GM21515 (cell line): ENCODE measurements at regions not wholly inside any gene's neighbourhood (a gene's known extent, or its start where the extent isn't known, plus 50 kb on each side); places are given as distances from the start of the nearest gene placed in this dataset.
A peak's percentile ranks its signal among the peaks of the same experiment; 100 is the strongest.

Source experiments
- ATAC-seq: cut with Tn5 transposase; IDR thresholded peaks from one replicate; pipeline ENCODE4 v1.9.1; 2021; ENCODE audit not compliant: unreplicated experiment

DNA sequence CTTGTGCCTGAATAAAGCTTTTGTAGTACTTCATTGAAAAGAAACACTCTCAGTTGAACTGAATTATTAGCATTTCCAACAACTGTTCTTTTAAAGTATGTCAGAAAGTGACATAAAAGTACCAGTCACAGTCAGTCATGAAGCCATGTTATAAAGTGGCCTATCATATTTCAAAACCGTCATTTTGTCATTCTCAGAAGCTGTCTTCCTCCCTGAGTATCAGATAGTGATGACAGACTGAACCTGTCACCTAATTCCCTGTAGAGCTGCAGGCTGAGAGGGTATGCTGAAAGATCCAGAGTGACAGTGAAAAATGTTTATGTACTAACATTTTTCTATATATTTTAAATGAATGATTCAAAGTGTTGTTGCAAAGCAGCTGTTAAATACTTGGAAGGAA lies 1121.7 kb upstream of the PRMT6 start:
- no peak for ATAC-seq

DNA sequence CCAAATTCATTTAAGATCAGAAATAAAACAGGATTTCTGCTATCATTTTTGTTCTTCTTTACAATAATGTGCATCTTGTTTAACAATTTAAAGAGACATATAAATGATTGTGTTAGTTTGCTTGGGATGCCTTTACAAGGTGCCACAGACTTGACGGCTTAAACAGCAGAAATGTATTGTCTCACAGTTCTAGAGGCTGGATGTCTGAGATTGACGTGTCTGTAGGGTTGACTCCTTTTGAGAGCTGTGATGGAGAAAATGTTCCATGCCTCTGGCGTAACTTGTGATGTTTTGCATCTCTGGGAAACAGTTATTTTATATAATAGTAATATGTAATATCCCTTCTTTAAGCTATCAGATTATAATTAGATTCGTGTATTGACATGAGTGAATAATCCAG lies 1091.6 kb upstream of the PRMT6 start:
- no peak for ATAC-seq

DNA sequence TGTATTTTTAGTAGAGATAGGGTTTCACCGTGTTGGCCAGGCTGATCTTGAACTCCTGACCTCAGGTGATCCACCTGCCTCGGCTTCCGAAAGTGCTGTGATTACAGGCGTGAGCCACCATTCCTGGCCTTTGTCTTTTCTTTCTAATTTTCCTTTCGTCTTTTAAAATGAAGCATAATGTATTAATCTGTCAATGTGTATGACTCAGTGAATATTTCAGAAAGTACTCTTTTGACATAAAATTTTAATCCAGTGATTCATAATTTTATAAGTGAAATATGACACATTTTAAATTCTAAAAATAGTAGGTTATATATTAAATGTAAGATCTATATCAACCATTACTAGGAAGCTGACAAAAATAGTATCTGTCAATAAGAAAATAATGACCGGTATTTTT lies 1059.0 kb upstream of the PRMT6 start:
- ATAC-seq, result no peak

DNA sequence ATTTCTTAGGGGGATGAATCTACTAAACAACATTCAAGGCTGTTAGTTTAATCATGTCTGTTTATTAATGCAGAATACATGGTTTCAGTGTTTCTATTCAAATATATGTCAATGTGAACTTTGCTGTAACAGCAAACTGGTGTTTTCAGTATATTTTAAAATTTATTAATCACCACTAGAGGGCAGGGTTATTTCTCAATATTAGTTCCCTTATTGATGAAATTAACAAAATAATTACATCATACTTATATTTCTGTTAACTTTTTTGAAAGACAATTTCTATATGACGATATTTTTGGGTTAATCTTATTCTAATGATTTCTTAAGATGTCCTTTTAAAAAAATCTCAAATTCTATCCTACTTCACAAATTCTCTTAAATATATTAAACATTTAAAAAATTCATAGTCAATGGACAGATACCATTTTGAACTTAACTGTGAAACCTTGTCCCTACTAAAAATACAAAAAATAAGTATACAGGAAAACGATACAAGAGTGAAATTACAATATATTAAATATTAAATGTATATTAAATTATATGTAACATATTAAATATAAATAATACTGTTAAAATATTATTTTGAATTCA lies 1034.1 kb upstream of the PRMT6 start:
- no peak for ATAC-seq

DNA sequence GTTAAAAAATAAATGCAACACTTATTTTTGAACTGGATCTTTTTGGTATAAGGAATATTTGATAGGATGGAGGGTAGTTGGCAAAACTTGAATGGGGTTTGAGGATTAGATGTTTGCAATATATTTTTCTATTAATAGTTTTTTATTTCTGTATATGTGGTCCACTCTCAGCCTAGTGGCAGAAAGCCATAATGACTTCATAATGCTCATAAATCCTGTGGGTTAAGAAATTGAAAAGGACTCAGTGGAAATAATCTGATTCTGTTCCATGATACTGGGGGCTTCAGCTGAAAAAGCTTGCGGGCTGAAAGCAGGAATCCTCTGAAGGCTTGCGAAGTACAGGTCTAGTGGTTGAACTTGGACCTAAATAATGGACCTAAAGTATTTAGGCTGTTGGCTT lies 1028.6 kb upstream of the PRMT6 start:
- ATAC-seq, result no peak

DNA sequence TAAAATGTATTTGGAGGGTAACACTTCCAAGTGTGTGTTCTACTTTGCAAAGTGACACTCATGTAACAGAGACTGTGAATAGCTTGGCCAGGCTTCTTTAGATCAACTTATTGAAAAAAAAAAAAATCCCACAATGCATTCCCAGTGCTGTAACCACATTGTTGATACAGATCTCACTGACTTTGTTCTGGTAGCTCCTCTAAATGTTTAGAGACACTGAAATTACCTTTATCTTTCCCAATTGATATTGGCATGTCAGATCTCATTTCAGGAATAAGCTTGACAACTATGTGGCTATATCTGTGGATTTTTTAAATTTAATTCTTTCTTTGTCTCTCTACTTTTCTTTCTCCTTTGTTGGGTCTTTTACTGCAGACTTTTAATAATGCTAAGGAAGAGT lies 1018.9 kb upstream of the PRMT6 start:
- ATAC-seq, result no peak

DNA sequence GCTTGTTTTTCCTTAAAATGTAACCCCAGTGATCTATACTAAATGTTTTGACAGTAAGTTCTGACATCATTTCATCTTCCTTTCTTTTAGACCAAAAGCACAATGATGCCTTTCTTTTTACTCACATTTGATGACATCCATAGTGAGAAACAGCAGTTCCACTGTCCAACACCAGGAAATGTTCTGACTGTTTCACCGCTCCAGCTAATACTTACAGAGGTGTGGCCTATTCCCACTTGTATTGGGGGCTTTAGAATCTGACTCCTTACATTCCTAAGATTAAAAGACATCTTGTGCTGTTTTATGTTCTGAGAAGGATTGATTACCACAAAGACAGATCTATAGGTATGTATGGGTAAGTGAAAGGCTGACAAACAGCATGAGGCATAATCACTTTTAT lies 1018.2 kb upstream of the PRMT6 start:
- no peak for ATAC-seq

DNA sequence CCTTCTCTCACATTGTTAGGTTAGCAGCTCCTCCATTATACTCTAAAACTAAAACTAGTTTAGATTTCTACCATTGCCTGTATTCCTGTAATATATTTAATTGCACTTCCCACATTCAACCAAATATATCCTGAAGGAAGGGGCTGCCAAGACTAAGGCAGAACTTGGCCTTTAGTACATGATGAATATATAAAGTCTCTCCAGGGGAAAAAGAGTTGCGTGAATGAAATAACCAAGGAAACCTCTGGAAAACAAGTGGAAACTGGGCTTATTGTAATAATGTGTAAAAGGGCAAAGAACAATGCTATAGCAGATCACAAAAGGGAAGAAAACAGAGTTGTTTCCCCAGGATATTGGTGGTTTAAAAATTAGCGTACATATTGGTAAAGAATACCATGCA lies 1012.5 kb upstream of the PRMT6 start:
- no peak for ATAC-seq

DNA sequence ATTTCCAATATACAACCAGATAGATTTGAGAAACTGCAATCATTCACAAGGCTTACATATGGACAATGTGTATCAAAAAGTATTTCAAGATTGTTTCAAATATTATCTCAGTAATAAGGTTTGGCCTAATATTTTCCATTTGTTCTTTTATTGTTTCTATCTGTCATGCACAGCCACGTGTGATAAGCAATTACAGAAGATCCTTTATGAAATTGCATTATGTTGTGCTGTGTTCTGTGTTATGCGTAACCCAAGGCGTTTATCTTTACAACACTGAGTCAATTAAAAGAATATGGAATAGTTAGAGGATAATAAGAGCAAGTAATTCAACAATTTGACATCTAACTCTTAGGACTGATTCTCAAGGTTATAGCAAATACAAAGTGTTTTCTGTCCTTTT lies 1009.3 kb upstream of the PRMT6 start:
- no peak for ATAC-seq

DNA sequence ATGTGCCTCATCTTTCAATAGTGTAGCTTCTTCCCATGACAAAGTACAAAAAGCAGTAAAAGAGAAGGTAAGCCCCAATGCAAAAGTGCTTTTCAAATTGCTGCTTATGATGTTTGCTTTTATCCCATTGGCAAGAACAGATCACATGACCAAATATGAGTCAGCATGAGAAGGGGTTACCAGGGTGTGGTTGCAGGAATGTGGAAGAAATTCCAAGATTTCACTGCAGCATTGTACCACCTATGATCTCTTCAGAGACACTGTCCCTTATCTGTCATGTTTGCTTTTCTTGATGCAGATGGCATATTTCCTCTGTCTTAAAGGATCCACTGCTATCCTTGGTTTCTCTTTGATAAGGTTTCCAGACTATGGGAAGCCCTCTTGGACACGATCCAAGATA lies 1006.9 kb upstream of the PRMT6 start:
- no peak for ATAC-seq

DNA sequence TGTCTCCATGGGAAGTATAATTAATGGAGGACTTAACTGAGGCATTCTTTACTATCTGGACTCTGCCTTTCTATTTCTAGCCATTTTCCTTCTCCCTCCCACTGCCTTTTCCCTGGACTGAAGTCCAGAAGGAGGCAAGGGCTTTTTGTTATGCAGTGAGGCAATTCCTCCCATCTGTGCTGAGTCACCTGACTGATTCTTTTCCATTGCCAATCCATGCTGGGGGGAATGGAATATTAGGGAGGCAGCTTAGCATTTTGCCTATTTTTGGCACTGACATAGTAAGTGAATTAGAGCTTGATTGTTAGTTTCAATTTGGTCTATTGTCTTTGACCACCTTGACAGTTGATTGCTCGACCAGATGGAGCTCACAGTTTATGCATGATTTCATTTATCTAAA lies 1000.6 kb upstream of the PRMT6 start:
- ATAC-seq, result no peak

DNA sequence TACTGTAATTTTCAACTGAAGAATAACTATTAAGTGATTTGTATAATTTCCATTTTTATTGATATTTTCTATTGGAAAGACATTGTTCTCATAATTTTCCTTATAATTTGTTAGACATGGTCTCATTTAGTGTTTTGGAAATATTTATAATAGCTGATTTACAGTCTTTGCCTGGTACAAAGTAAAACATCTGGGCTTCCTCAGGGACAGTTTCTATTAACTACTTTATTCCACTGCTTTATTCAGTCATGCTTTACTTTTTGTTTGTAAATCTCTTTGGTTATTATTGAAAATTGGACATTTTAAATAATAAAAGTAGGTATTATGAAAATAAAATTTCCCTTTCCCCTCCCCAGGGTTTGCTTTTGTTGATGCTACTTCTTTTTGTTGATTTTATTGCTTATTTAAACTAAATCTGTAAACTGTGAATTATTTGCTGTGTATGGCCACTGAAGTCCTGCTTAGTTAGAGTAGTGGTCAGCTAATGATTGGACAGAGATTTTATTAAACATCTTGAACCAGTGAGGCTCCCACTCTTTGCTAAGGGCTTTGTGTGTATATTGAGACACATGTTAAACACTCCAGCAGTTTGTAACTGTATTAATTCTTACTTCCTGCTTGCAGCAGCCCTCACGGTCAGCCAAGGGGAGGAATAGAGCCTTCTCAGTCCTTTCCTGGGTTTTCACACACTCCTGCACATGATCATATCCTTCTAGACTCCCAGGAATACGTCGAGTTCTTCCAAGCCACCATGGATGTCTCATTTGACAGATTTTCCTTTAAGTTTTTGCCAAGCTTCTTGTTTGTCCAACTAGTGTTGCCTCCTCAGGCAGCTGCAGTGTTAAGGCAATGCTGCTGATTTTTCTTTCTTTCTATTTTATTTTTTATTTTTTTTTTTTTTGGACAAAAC lies 994.6 kb upstream of the PRMT6 start:
- ATAC-seq, result no peak

DNA sequence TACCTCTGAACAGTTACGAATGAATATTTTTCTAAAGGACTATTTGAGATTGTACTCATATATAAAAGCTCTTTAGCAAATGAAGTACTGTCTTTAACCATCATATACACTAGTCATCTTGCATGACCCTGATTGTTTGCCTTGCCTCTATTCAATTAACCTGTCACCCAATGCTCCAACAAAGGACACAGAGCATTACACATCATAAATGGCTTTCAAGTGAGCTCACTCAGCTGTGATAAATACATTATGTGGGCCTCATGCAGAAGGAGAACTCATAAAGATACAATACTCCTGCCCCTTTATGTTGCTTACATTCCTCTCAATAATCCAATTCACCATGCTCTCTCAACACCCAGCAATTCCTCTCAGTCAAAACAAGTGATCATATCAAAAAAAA lies 993.0 kb upstream of the PRMT6 start:
- no peak for ATAC-seq

DNA sequence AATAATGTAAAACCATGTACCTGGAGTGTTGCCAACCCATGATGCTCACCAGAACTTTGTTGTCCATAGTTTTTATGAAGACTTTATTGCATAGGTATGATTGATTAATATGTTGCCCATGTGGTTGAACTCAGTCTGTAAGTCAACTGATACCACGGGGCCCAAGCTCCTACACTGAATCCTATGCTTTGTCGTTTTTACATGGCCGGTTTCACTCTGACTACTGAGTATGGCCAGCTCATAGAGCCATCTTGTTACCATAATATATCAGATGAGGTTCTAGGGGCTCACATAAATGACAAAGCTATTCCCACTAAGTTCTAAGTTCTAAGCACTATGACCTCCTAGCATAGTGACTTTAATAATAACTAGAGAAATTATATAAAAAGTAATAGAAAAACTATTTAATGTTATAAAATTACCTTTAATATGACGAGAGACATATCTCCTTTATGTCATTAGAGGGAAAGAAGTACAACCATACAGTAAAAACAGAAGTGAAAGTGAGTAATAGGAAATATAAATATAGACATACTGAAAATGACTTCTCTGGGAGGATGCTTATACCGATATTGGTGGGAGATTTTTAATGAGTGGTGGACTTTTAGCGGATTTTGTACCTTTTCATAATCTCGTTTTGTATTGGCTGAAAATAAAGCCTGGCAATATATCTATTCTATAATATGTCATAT lies 983.4 kb upstream of the PRMT6 start:
- peak; percentile 82 for ATAC-seq

DNA sequence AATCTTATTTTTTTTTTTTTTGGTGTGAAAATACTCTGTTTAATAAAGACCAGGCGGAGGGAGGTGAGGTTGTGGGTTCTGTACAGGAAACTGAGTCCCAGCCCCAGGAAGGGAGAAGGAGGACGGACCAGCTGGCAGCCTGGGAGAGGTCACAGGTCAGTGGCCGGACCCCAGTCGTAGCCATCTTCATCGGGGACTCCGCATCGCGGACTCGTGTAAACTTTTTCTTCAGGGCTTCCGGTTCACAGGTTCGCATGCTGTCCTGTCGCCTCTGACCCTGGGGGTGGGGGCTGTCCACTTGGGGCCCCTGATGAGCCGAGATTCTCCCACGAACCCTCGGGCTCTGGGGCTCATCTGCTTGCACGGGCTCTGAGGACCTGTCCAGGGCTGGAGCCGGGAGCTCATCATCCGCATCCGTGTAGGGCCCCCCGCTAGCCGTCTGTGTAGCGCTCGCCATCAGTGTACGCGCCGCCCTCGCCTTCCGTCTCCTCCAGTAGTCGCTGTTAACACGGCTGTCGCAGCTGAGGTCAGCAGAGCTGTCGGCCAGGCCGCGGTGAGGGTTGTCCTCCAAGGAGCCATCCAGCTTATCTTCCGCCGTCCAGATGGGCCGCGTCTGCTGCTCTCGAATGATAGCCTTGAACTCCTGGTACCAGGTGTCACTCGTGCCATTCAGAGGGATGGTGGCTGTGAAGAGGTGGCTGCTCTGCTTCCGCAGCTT lies 975.7 kb upstream of the PRMT6 start:
- ATAC-seq, result no peak

DNA sequence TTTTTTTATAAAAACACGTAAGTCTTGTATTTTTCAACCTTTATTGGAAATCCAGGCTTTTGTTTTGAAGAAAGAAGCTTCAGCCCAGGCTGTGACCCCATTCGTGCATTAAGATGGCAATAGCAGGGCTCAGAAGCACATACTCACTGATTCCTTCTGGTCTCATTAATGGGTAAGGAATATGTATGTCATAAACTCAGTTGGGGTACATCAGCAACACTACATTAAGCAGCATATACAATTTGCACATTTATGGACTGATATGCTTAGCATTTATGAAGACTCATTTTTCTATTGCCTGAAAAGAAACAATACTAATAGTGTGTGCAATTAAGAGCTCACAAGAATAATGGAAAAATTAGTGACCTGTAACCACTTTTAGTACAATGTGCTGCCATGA lies 945.4 kb upstream of the PRMT6 start:
- no peak for ATAC-seq

DNA sequence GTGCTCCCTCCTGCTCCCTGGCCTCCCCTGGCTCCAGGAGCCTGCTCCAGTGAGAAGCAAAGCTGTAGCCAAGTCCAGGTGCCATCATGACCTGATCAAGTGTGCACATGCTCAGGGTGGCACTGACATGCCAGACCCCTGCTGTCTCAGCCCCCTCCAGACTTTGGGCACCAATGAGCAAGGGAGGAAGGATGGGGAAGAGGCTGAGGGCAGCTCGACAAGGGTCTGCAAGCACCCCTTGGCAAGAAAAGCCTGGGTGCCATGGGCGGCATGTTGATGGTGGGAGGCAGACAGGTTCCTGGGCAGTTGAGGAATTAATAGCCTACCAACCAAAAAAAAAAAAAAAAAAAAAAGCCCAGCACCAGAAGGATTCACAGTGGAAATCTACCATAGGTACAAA lies 942.6 kb upstream of the PRMT6 start:
- ATAC-seq, result no peak

DNA sequence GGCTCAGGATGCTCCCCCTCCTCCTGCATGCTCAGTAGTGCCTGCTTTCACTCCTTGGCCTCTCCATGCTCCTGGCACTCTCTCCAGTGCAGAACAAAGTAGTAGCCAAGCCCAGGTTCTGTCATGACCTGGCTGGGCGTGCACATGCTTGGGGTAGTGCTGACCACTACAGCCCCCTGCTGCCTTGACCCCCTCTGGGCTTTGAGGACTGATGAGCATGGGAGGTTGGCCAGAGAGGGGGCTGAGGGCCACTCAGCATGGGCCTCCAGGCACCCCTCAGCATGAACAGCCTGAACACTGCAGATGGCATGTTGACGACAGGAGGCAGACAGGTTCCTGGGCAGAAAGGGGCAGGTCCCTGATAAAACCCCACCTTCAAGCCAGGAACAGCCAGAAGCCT lies 935.7 kb upstream of the PRMT6 start:
- no peak for ATAC-seq

DNA sequence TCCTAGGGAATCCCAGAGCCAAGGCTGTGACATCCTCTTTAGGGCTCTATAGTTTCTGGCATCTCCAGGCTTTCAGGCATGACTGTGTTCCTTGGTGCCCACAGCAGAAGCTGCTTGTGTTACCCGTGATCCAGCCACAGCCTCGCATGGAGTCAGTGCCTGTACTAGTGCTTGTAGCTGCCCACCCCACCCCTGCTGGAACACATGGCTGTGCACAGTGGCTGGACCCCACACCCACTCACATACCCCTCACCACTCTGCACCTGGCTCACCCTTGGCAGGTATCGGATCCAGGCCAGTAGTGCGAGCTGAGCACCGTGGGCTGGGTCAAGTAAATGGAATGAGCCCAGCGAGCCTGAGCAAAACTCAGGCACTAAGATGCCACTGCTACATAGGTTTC lies 934.7 kb upstream of the PRMT6 start:
- no peak for ATAC-seq

DNA sequence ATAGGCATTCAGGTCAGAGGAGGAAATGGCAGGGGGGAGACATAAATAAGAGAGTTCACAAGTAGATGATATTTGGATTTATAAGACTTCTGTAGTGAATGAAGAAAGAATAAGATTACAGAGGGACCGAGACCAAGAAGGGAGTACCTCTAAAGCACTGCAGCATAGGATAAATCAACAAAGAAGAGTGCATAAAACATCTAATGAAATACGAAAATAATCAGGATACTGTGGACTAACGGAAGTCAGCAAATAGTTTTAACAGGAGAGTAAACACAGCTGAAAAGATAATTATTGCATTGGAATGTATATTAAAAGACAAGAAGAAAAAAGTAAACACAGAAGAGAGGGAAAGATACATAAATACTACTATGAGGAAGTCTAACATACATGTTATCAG lies 921.9 kb upstream of the PRMT6 start:
- ATAC-seq, result no peak

DNA sequence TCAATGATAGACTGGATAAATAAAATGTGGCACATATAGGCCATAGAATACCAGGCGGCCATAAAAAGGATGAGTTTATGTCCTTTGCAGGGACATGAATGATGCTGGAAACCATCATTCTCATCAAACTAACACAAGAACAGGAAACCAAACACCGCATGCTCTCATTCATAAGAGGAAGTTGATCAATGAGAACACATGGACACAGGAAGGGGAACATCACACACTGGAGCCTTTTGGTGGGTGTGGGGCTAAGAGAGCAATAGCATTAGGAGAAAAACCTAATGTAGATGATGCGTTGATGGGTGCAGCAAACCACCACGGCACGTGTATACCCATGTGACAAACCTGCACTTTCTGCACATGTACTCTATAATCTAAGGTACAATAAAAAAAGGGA lies 883.4 kb upstream of the PRMT6 start:
- ATAC-seq, result no peak

DNA sequence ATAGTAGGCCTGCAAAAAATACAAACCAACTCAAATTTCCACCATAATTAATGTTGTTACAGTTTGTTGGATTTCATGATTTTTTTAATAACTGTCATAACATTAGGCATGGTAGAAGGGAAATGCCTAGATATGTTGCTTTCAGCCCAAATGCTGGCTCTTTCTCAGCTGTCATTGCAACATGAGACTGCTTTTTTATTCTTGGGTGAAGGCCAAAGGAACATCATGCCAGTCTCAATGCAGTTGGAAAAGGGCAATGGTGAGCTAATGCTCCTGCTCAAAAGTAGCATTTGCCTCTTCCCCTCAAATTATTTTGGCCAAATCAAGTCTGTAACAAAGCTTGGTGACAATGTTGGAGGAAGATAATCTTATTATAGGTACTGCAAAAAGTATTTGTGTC lies 877.7 kb upstream of the PRMT6 start:
- no peak for ATAC-seq
